K562 (cell line): ENCODE measurements at regions not wholly inside any gene's neighbourhood (a gene's known extent, or its start where the extent isn't known, plus 50 kb on each side); places are given as distances from the start of the nearest gene placed in this dataset.

Experiments
- ATAC-seq: fragments of 200-7000 bp; cut with Tn5 transposase; 3 replicates; pipeline ENCODE4 v1.9.1; 2020; ENCODE audit warnings: moderate library complexity
- BruUV-seq: library from RNA; stranded (reverse); fragments of 400-500 nt; replicated peaks from 2 replicates; lab custom pipeline; 2021; lab: Mats Ljungman, UMichigan
- CTCF ChIA-PET: fragments of 300-600 bp; formaldehyde crosslinking; extraction: SDS; loops from one replicate; lab custom pipeline; 2021; ENCODE audit warnings: low intra/inter-chr PET ratio; lab: Yijun Ruan, JAX
- POLR2A ChIA-PET: fragments of 300-600, 350-650 bp; sonication (Branson Sonifier 250); formaldehyde crosslinking; extraction: SDS; loops from one replicate; lab custom pipeline; 2021; ENCODE audit warnings: antibody characterized with exemption, inconsistent platforms; lab: Yijun Ruan, JAX
- DNase-seq, 4 experiments: peaks; one replicate each; pipeline versions ENCODE4 v3.0.0 to v3.0.0-alpha.2; 2011 to 2018; ENCODE audit warnings: low spot score in 3 of 4, mixed read lengths in 3 of 4; ENCODE audit errors: extremely low read depth in 1 of 4
- FAIRE-seq: peaks from 2 replicates; lab custom pipeline; 2011; peaks lifted over from hg19 to GRCh38; lab: Jason Lieb, UNC
- H2AFZ ChIP-seq: 2 replicates; pipeline ENCODE4 v1.6.0; 2011; ENCODE audit warnings: low read depth, low read length, control low read depth, inconsistent platforms
- H3K27ac ChIP-seq: fragments of 200-600 bp; 3 replicates; pipeline ENCODE4 v1.8.0; 2011; ENCODE audit warnings: low read depth, mild to moderate bottlenecking, control low read depth, inconsistent platforms, low read length, moderate library complexity, mixed read lengths; ENCODE audit errors: extremely low read depth
- H3K27me3 ChIP-seq, 2 experiments: fragments of 300-600 bp in 1 of 2; 2 replicates in 1 of 2; 3 replicates in 1 of 2; pipeline versions ENCODE4 v1.6.0 to v1.8.0; 2011; ENCODE audit warnings: inconsistent platforms in 2 of 2, low read length in 2 of 2, mild to moderate bottlenecking in 1 of 2, mixed read lengths in 1 of 2, moderate library complexity in 1 of 2; ENCODE audit not compliant: control insufficient read depth in 2 of 2, insufficient read depth in 2 of 2
- H3K36me3 ChIP-seq: fragments of 300-600 bp; 3 replicates; pipeline ENCODE4 v1.8.0; 2011; ENCODE audit warnings: mild to moderate bottlenecking, low read length, inconsistent platforms; ENCODE audit not compliant: control insufficient read depth, insufficient read depth
- H3K4me1 ChIP-seq, 2 experiments: fragments of 200-600 bp in 1 of 2; replicated peaks in 1 of 2; 2 replicates in 1 of 2; 3 replicates in 1 of 2; pipeline versions ENCODE4 v1.5.1 to v1.8.0; 2011; ENCODE audit warnings: inconsistent platforms in 2 of 2, low read length in 2 of 2, mild to moderate bottlenecking in 1 of 2, mixed read lengths in 1 of 2, moderate library complexity in 1 of 2; ENCODE audit not compliant: control insufficient read depth in 2 of 2, insufficient read depth in 2 of 2
- H3K4me2 ChIP-seq: 2 replicates; pipeline ENCODE4 v1.6.1; 2011; ENCODE audit warnings: low read length, control low read depth, inconsistent platforms, mixed read lengths; ENCODE audit not compliant: insufficient read depth
- H3K4me3 ChIP-seq: fragments of 200-600 bp; sonication (generic), shearing (Covaris generic); 2 replicates; pipeline ENCODE4 v1.5.1; 2016; ENCODE audit warnings: control low read depth, inconsistent platforms
- H3K79me2 ChIP-seq: fragments of 200-600 bp; 3 replicates; pipeline ENCODE4 v1.8.0; 2011; ENCODE audit warnings: low read length, inconsistent platforms; ENCODE audit not compliant: control insufficient read depth, insufficient read depth
- H3K9ac ChIP-seq, 2 experiments: 2 replicates each; pipeline versions ENCODE4 v1.6.0 to v1.6.1; 2011; ENCODE audit warnings: low read depth in 2 of 2, low read length in 2 of 2, control low read depth in 1 of 2, inconsistent platforms in 1 of 2, mild to moderate bottlenecking in 1 of 2, mixed read lengths in 1 of 2; ENCODE audit not compliant: insufficient read depth in 1 of 2
- H3K9me1 ChIP-seq: one replicate; pipeline ENCODE4 v1.6.0; 2011; ENCODE audit warnings: inconsistent platforms, mild to moderate bottlenecking, low read length, moderate library complexity; ENCODE audit not compliant: control insufficient read depth, insufficient read depth
- H3K9me3 ChIP-seq: replicated peaks from 2 replicates; pipeline ENCODE4 v1.5.1; 2011; ENCODE audit warnings: low read depth, low read length, inconsistent platforms; ENCODE audit not compliant: control insufficient read depth, insufficient read depth
- H4K20me1 ChIP-seq: replicated peaks from 2 replicates; pipeline ENCODE4 v1.6.1; 2011; ENCODE audit warnings: low read length, inconsistent platforms, mixed read lengths; ENCODE audit not compliant: control insufficient read depth, insufficient read depth
- ETS1 ChIP-seq: conservative IDR thresholded peaks from 2 replicates; pipeline ENCODE4 v1.6.1; 2011; ENCODE audit warnings: low read depth, mild to moderate bottlenecking, low read length; ENCODE audit not compliant: control insufficient read depth
- HDAC8 ChIP-seq: fragments of 450-650 bp; IDR thresholded peaks from 2 replicates; pipeline ENCODE4 v1.6.1; 2016; ENCODE audit warnings: mild to moderate bottlenecking, missing genetic modification characterization, moderate library complexity, missing compliant biosample characterization
- NR2C2 ChIP-seq, 2 experiments: fragments of 200-800 bp in 1 of 2; sonication (Bioruptor generic) in 1 of 2; sonication (generic) in 1 of 2; formaldehyde crosslinking in 1 of 2; IDR thresholded peaks; 2 replicates each; pipeline versions ENCODE4 v1.6.1 to v1.8.0; 2016 to 2022; ENCODE audit warnings: mild to moderate bottlenecking in 1 of 2, missing compliant biosample characterization in 1 of 2, missing genetic modification characterization in 1 of 2, missing genetic modification reagents in 1 of 2
- PKNOX1 ChIP-seq: fragments of 450-650 bp; IDR thresholded peaks from 2 replicates; pipeline ENCODE4 v1.6.1; 2016
- SREBF2 ChIP-seq: sonication (generic); formaldehyde crosslinking; IDR thresholded peaks from 2 replicates; pipeline ENCODE4 v1.4.0; 2020; ENCODE audit warnings: mild to moderate bottlenecking, missing genetic modification reagents
- TAF9B ChIP-seq: fragments of 450-650 bp; IDR thresholded peaks from 2 replicates; pipeline ENCODE4 v1.6.1; 2018; ENCODE audit warnings: mild to moderate bottlenecking; ENCODE audit not compliant: partially characterized antibody
- ZFP1 ChIP-seq: fragments of 450-650 bp; formaldehyde crosslinking; IDR thresholded peaks from 2 replicates; pipeline ENCODE4 v1.4.0; 2020; ENCODE audit warnings: mild to moderate bottlenecking, mixed read lengths
- ZFX ChIP-seq: sonication (generic); formaldehyde crosslinking; IDR thresholded peaks from 2 replicates; pipeline ENCODE4 v1.8.0; 2022; ENCODE audit warnings: mild to moderate bottlenecking, missing genetic modification reagents, moderate library complexity
- ZNF121 ChIP-seq: sonication (generic); formaldehyde crosslinking; conservative IDR thresholded peaks from 2 replicates; pipeline ENCODE4 v1.8.0; 2022; ENCODE audit warnings: missing genetic modification reagents
- ZNF253 ChIP-seq: fragments of 250-450 bp; sonication (Bioruptor Pico); conservative IDR thresholded peaks from 2 replicates; pipeline ENCODE4 v1.6.1; 2021; ENCODE audit warnings: mild to moderate bottlenecking
- ZNF740 ChIP-seq, 3 experiments: fragments of 200-800 bp in 1 of 3; sonication (Bioruptor generic) in 1 of 3; sonication (generic) in 1 of 3; formaldehyde crosslinking in 1 of 3; IDR thresholded peaks; 2 replicates each; pipeline versions ENCODE4 v1.6.1 to v1.8.0; 2016 to 2022; ENCODE audit warnings: mild to moderate bottlenecking in 2 of 3, missing compliant biosample characterization in 2 of 3, missing genetic modification characterization in 2 of 3, missing genetic modification reagents in 1 of 3
- ZNF79 ChIP-seq: fragments of 250-450 bp; sonication (Bioruptor Pico); IDR thresholded peaks from 2 replicates; pipeline ENCODE4 v1.4.0; 2020; ENCODE audit warnings: low read depth, mild to moderate bottlenecking, moderate library complexity
- WGBS: fragments of 100-300 bp; shearing (Covaris generic); methylation state at CpG from one replicate; pipeline ENCODE4 v1.1.6; 2016; ENCODE audit warnings: low coverage, mixed read lengths; ENCODE audit not compliant: insufficient coverage; ENCODE audit errors: missing lambda C conversion rate; 5-methylcytosine and 5-hydroxymethylcytosine counted together
- in situ Hi-C: fragments of 300-500 bp; cut with MboI; formaldehyde crosslinking; loops from 4 replicates; pipeline ENCODE4 v1.15.0; 2018; ENCODE audit warnings: inconsistent platforms, mixed read lengths
- intact Hi-C: fragments of 100-400 bp; cut with micrococcal nuclease; formaldehyde crosslinking; loops from 2 replicates; pipeline ENCODE4 v1.14.2; 2022

GRCh38 chr1:81225789-81226602 lies 574.7 kb upstream of the ADGRL2 start:
- FAIRE-seq (no peak), ATAC-seq (no peak)

More at GRCh38 chr1:81225789-81226602, 574.7 kb upstream of the ADGRL2 start:
- in situ Hi-C loops (no loop called here), intact Hi-C loops (no loop called here)
- BruUV-seq = no TSS peak
- ChIA-PET POLR2A (no interaction called here), CTCF (no interaction called here)
- Histone ChIP-seq H3K27me3 (no peaks in the 10 kb centered on the region), H4K20me1 (no peaks in the 10 kb centered on the region), H3K36me3 (no peaks in the 10 kb centered on the region), H3K4me1 (no peaks in the 10 kb centered on the region), H3K27ac (no peak overlapping the region), H3K4me3 (no peak overlapping the region), H3K9me3 (peaks cover 3% of the 10 kb centered on the region; the same call in 1 of the 2 replicates), H3K9ac (no peak overlapping the region), H3K79me2 (no peaks in the 10 kb centered on the region), H2AFZ (no peak overlapping the region), H3K9me1 (no peaks in the 10 kb centered on the region), H3K4me2 (no peak overlapping the region)
- TF ChIP-seq ETS1 (no peak), NR2C2 (CRISPR knock-in tag; IDR thresholded peaks at IDR 0.05) (no peak), NR2C2 (tag; IDR thresholded peaks at IDR 0.05) (no peak), ZNF253 (CRISPR knock-in tag) (no peak), HDAC8 (tag) (no peak), ZFP1 (no peak), ZNF121 (CRISPR knock-in tag) (no peak), ZFX (CRISPR knock-in tag) (no peak), ZNF79 (no peak), SREBF2 (CRISPR knock-in tag) (no peak), ZNF740 (CRISPR knock-in tag; IDR thresholded peaks at IDR 0.05) (no peak), ZNF740 (tag; IDR thresholded peaks at IDR 0.05) (no peak), PKNOX1 (no peak), TAF9B (no peak)
- WGBS = 0% methylated on average over 7 of the region's 7 CpGs
- DNase-seq = no peak
